CD8-positive, alpha-beta memory T cell (primary cell): ENCODE measurements at regions not wholly inside any gene's neighbourhood (a gene's known extent, or its start where the extent isn't known, plus 50 kb on each side); places are given as distances from the start of the nearest gene placed in this dataset.

Experiments used
- CTCF ChIA-PET: fragments of 350-600 bp; sonication (Branson Sonifier 250); formaldehyde crosslinking; loops from one replicate; lab custom pipeline; 2021; ENCODE audit warnings: antibody characterized with exemption; lab: Charles Lee
- POLR2A ChIA-PET: fragments of 350-600 bp; sonication (Branson Sonifier 250); formaldehyde crosslinking; loops from one replicate; lab custom pipeline; 2021; ENCODE audit warnings: antibody characterized with exemption; lab: Charles Lee
- DNase-seq, 5 donors: peaks; one replicate each; pipeline versions ENCODE4 v3.0.0 to v3.0.0-alpha.2; 2020 to 2022; ENCODE audit warnings: mixed read lengths in 1 of 5
- H3K27ac ChIP-seq: one replicate; pipeline ENCODE4 v1.7.0; 2013; ENCODE audit warnings: low read depth, mild to moderate bottlenecking, low read length, moderate library complexity
- H3K27me3 ChIP-seq: 2 replicates; pipeline ENCODE4 v1.7.0; 2013; ENCODE audit warnings: low read length, mild to moderate bottlenecking; ENCODE audit not compliant: insufficient read depth, poor library complexity, severe bottlenecking
- H3K36me3 ChIP-seq: 2 replicates; pipeline ENCODE4 v1.7.0; 2013; ENCODE audit warnings: mild to moderate bottlenecking, low read length, moderate library complexity; ENCODE audit not compliant: insufficient read depth
- H3K4me1 ChIP-seq: 2 replicates; pipeline ENCODE4 v1.7.0; 2013; ENCODE audit warnings: mild to moderate bottlenecking, low read length, moderate library complexity; ENCODE audit not compliant: insufficient read depth
- H3K4me3 ChIP-seq: 2 replicates; pipeline ENCODE4 v1.7.0; 2013; ENCODE audit warnings: mild to moderate bottlenecking, low read length
- H3K9me3 ChIP-seq: 2 replicates; pipeline ENCODE4 v1.7.0; 2013; ENCODE audit warnings: mild to moderate bottlenecking, low read length
- H3K27ac Mint-ChIP-seq, 8 donors: one replicate each; pipeline ENCODE4 v1.8.0; 2020 to 2021; ENCODE audit warnings: mixed read lengths in 8 of 8, mild to moderate bottlenecking in 6 of 8, inconsistent platforms in 3 of 8, moderate library complexity in 3 of 8
- H3K27me3 Mint-ChIP-seq, 2 donors: one replicate each; pipeline ENCODE4 v1.8.0; 2020 to 2021; ENCODE audit warnings: mixed read lengths in 2 of 2, mild to moderate bottlenecking in 1 of 2, moderate library complexity in 1 of 2
- H3K36me3 Mint-ChIP-seq, 3 donors: one replicate each; pipeline ENCODE4 v1.8.0; 2020 to 2021; ENCODE audit warnings: mixed read lengths in 3 of 3, inconsistent platforms in 1 of 3, mild to moderate bottlenecking in 1 of 3
- H3K4me1 Mint-ChIP-seq, 3 donors: one replicate each; pipeline ENCODE4 v1.8.0; 2020 to 2021; ENCODE audit warnings: mixed read lengths in 3 of 3, inconsistent platforms in 1 of 3, mild to moderate bottlenecking in 1 of 3
- H3K4me3 Mint-ChIP-seq, 7 donors: one replicate each; pipeline ENCODE4 v1.8.0; 2020 to 2021; ENCODE audit warnings: mixed read lengths in 7 of 7, mild to moderate bottlenecking in 6 of 7, moderate library complexity in 4 of 7, inconsistent platforms in 2 of 7
- H3K9me3 Mint-ChIP-seq, 5 donors: one replicate each; pipeline ENCODE4 v1.8.0; 2020 to 2022; ENCODE audit warnings: mixed read lengths in 5 of 5, mild to moderate bottlenecking in 3 of 5, moderate library complexity in 2 of 5, inconsistent platforms in 1 of 5

DNA sequence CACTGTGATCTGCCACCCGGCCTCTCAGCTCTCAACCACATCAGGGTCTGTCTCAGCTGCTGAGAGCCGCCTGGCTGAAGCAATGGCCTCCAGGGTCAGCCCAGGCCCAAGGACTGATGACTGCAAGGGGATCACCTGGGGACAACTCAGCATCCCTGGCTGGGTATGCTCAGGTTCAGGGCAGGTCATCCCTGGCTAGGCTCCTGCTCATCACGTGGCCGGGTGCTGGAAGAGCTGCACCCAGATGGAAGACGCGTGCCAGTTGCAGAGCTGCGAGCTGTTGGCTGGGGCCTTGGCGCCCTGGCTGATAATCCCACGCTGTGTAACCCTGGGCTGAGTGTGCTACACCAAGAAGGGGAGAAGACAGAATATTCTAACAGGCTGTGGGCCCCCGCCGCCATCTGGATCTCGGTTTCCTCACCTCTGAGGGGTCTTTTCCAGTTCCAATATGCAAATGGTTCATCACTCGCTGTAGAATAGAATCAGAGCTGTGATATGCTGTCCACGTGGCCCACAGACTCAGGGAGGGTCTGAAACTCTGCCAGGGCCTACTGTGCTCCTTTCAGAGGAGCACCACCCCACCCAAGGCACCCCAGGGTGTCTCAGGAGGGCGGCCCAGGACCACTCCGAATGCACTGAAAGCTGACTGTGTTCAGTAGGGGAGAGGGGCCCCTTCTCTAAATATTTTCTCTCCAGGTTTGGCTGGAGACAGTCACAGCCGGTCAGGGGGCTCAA lies 338.8 kb downstream of the BCOR start:
- Histone ChIP-seq H3K9me3 (no peaks in the 10 kb centered on the region), H3K4me1 (no peaks in the 10 kb centered on the region), H3K36me3 (no peaks in the 10 kb centered on the region), H3K4me3 (no peak overlapping the region), H3K27me3 (no peaks in the 10 kb centered on the region), H3K27ac (no peak overlapping the region)
- POLR2A ChIA-PET: interaction anchor here (0.7 kb wide), 1 partner anchor 1424 kb away, joined by 3 read pairs; no protein-coding TSS in a partner anchor
- Mint-ChIP-seq H3K27ac (peak overlapping the region in 1 of 8 donors; percentile 1), H3K4me3 (no peak overlapping the region), H3K27me3 (peaks cover 0 to 12% of the 10 kb centered on the region in 2 donors), H3K36me3 (no peaks in the 10 kb centered on the region), H3K4me1 (peaks cover 0 to 3% (median 0%) of the 10 kb centered on the region in 3 donors), H3K9me3 (no peaks in the 10 kb centered on the region)
- no peak for DNase-seq
- CTCF ChIA-PET: no interaction called here

DNA sequence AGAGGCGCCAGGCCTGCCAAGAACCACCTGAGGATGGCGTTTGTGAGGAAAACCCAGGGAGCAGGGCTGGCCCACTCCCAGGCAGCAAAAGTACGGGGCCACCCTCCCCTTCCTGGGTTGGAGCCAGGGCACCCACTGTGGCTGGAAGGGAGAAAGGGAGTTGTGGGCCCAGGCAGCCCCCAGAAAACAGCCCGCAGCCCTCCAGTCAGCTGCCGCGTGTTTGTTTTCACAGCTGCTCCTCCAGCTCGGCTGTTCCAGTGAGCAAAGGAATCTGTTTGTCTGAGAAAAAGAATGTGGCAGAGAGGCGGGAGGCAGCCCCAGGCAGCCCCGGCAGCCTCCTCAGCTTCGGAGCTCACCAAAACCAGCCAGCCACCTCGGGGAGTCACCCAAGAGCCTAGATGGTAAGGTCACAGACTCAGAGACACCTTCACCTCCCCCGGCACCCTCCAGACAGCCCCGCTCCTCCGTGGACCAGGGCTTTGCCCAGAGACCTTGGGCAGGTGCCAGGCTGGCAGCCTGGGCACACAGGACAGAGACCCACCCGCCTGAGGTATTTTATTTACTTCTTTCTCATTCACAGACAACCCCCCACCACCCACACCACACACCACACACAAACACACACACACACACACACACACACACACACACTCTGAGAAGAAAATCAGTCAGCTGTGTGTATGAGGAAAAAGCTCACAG lies 338.1 kb downstream of the BCOR start:
- H3K36me3 Mint-ChIP-seq: no peaks in the 10 kb centered on the region
- no peak for DNase-seq
- CTCF ChIA-PET: no interaction called here
- H3K4me1 Mint-ChIP-seq: peaks cover 0 to 3% (median 0%) of the 10 kb centered on the region in 3 donors
- H3K36me3 ChIP-seq: no peaks in the 10 kb centered on the region
- H3K9me3 ChIP-seq: no peaks in the 10 kb centered on the region
- H3K27ac ChIP-seq: no peak overlapping the region
- no peak overlapping the region for H3K4me3 ChIP-seq
- H3K27me3 Mint-ChIP-seq: peaks cover 0 to 12% of the 10 kb centered on the region in 2 donors
- H3K9me3 Mint-ChIP-seq: no peaks in the 10 kb centered on the region
- H3K27me3 ChIP-seq: no peaks in the 10 kb centered on the region
- no peaks in the 10 kb centered on the region for H3K4me1 ChIP-seq
- H3K4me3 Mint-ChIP-seq: no peak overlapping the region
- POLR2A ChIA-PET: no interaction called here
- H3K27ac Mint-ChIP-seq: no peak overlapping the region

DNA sequence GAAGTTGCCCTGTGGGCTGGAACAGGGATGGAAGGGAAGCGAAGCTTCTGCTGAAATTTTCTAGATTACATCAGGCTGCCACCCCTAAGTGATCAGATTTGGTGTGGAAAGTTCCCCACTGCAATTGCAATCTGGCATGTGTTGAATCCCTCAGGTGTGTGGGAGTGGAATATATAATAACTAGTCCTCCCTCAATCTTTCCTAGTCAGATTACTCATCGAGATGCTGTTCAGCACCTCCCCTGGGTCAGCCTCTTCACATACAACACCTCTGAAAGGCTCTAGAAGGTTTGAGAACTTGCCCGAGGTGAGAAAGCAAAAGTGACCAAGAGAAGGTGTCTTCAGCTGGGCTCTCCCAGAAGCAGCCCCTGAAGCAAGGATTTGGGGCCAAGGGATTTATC lies 336.8 kb downstream of the BCOR start:
- Mint-ChIP-seq H3K27ac (peak overlapping the region in 3 of 8 donors; percentile 2 to 65 (median 44)), H3K9me3 (no peaks in the 10 kb centered on the region), H3K36me3 (no peaks in the 10 kb centered on the region), H3K27me3 (peaks cover 0 to 14% of the 10 kb centered on the region in 2 donors), H3K4me1 (peaks cover 5 to 9% (median 6%) of the 10 kb centered on the region in 3 donors), H3K4me3 (no peak overlapping the region)
- no peaks in the 10 kb centered on the region for H3K27me3 ChIP-seq
- H3K27ac ChIP-seq: no peak overlapping the region
- H3K4me1 ChIP-seq: peaks cover 6% of the 10 kb centered on the region
- no peak for DNase-seq
- H3K4me3 ChIP-seq: no peak overlapping the region
- H3K9me3 ChIP-seq: no peaks in the 10 kb centered on the region
- ChIA-PET CTCF (no interaction called here), POLR2A (no interaction called here)
- H3K36me3 ChIP-seq: no peaks in the 10 kb centered on the region

DNA sequence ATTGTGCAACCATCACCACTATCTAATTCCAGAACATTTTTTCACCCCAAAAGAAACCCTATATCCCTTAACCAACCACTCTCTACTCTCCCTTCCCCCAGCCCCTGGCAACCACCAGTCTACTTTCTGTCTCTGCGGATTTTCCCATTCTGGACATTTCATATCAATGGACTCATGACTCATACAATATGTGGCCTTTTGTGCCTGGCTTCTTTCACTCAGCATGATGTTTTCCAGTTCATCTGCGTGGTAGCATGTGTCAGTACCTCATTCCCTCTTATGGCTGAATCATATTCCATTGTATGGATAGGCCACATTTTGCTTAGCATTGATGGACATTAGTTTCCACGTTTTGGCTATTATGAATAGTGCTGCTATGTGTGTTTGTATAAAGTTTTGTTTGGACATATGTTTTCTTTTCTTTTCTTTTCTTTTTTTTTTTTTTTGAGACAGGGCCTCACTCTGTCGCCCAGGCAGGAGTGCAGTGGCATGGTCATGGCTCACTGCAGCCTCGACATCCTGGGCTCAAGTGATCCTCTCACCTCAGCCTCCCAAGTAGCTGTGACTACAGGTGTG lies 335.4 kb downstream of the BCOR start:
- H3K27ac ChIP-seq: no peak overlapping the region

DNA sequence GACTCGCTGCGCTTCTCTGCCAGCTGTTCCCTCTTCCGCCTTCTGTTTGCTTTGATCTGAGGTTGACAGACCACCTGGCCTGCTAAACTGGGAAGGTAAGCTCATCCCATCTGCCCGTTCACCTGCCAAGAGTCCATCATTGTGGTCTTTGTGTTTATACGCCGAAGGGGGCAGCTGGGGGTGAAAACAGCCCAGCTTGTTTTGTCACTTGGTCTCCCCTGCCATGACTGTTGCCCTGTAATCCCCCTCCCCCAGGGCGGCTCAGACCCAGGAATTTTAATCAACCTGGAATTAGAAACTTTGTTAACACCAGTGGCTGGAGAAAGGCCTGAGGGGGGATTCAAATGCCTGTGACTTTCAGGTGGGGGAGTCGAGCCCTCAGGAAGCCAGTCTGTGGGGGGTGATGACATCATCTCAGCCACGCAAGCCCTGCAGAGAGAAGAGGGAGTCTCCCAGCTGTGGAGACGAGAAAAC lies 333.3 kb downstream of the BCOR start:
- H3K27me3 Mint-ChIP-seq: peaks cover 0 to 20% of the 10 kb centered on the region in 2 donors
- H3K27ac Mint-ChIP-seq: peak overlapping the region in 2 of 8 donors; percentile 11 to 22
- H3K9me3 ChIP-seq: no peaks in the 10 kb centered on the region
- POLR2A ChIA-PET: no interaction called here
- H3K36me3 ChIP-seq: no peaks in the 10 kb centered on the region
- H3K4me1 ChIP-seq: peaks cover 15% of the 10 kb centered on the region
- no peak overlapping the region for H3K4me3 ChIP-seq
- DNase-seq: no peak
- H3K27ac ChIP-seq: no peak overlapping the region
- H3K9me3 Mint-ChIP-seq: no peaks in the 10 kb centered on the region
- peaks cover 15 to 21% (median 17%) of the 10 kb centered on the region in 3 donors for H3K4me1 Mint-ChIP-seq
- H3K27me3 ChIP-seq: no peaks in the 10 kb centered on the region
- H3K36me3 Mint-ChIP-seq: no peaks in the 10 kb centered on the region
- CTCF ChIA-PET: interaction anchor here (0.8 kb wide), 1 partner anchor 334 kb away, joined by 3 read pairs; the partner anchor contains the start of gene BCOR
- H3K4me3 Mint-ChIP-seq: no peak overlapping the region

More for the DNA sequence above, 335.4 kb downstream of the BCOR start:
- H3K4me3 Mint-ChIP-seq: peak overlapping the region in 1 of 7 donors; percentile 2
- ChIA-PET POLR2A (no interaction called here), CTCF (no interaction called here)
- Histone ChIP-seq H3K27me3 (no peaks in the 10 kb centered on the region), H3K9me3 (no peaks in the 10 kb centered on the region), H3K4me1 (peaks cover 15% of the 10 kb centered on the region), H3K4me3 (no peak overlapping the region), H3K36me3 (no peaks in the 10 kb centered on the region)
- no peak for DNase-seq
- peaks cover 14 to 17% (median 15%) of the 10 kb centered on the region in 3 donors for H3K4me1 Mint-ChIP-seq
- no peaks in the 10 kb centered on the region for H3K36me3 Mint-ChIP-seq
- H3K27me3 Mint-ChIP-seq: peaks cover 0 to 14% of the 10 kb centered on the region in 2 donors
- H3K27ac Mint-ChIP-seq: no peak overlapping the region
- no peaks in the 10 kb centered on the region for H3K9me3 Mint-ChIP-seq

DNA sequence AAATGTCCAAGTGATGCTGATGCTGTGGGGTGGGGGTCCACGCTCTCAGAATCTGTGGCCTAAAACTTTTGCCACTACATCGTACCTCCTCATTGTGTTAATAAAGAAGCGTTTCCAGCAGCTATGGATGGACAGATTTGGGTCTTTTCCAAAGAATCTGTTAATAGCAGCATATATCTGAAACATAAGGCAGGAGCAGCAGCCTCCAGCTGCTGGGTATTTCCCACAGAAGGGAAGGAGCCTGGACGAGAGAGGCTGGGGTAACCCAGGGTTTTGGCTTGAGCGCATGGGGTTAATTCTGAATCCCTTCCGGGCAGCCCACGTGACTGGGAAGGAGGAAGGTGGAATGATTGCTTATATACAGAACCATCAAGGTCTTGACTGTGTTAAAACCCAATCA lies 332.4 kb downstream of the BCOR start:
- Histone ChIP-seq H3K4me1 (peaks cover 15% of the 10 kb centered on the region), H3K27me3 (no peaks in the 10 kb centered on the region), H3K27ac (no peak overlapping the region), H3K9me3 (no peaks in the 10 kb centered on the region), H3K36me3 (no peaks in the 10 kb centered on the region), H3K4me3 (no peak overlapping the region)
- peaks cover 17 to 25% (median 18%) of the 10 kb centered on the region in 3 donors for H3K4me1 Mint-ChIP-seq
- H3K4me3 Mint-ChIP-seq: peak overlapping the region in 2 of 7 donors; percentile 28 to 68
- peaks cover 0 to 21% of the 10 kb centered on the region in 2 donors for H3K27me3 Mint-ChIP-seq
- no peaks in the 10 kb centered on the region for H3K9me3 Mint-ChIP-seq
- ChIA-PET CTCF (no interaction called here), POLR2A (no interaction called here)
- peak overlapping the region; percentile 90 to 99 (median 94) for H3K27ac Mint-ChIP-seq
- no peaks in the 10 kb centered on the region for H3K36me3 Mint-ChIP-seq
- DNase-seq: no peak

DNA sequence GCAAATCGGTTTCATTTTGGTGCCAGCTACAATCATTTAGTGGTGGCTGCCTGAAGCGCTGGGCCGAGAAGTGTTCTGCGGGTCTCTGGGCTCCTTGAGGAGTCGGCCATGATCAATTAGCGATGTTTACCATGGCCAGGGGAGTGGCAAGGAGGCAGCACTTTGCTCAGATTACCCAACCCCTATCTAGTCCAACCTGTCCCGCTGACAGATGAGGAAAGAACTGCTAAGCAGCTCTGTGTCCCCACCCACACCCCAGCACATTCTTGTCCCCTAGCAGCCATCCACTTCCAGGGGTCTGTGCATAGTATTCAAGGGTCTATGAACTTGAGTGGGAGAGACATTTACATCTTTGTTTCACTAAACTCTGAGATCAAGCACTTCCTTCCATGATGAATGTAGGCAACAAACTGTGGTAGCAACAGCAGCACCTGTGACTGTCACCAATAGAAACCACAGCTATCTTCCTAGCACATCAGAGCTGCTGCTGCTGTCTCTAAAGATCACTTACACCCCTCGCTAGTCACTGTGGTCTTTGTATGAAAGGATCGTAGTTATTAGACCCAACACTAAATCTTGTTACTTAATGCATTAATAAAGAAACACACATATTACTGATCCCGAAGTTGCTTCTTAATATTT lies 331.6 kb downstream of the BCOR start:
- POLR2A ChIA-PET: interaction anchor here (0.6 kb wide), 1 partner anchor 18 kb away, joined by 4 read pairs; no protein-coding TSS in a partner anchor
- Histone ChIP-seq H3K4me1 (peaks cover 23% of the 10 kb centered on the region), H3K27me3 (no peaks in the 10 kb centered on the region), H3K27ac (peak overlapping the region; percentile 52), H3K9me3 (no peaks in the 10 kb centered on the region), H3K36me3 (no peaks in the 10 kb centered on the region), H3K4me3 (peak overlapping the region; percentile 39)
- CTCF ChIA-PET: no interaction called here
- Mint-ChIP-seq H3K27ac (peak overlapping the region; percentile 90 to 99 (median 94)), H3K27me3 (peaks cover 0 to 20% of the 10 kb centered on the region in 2 donors), H3K4me1 (peaks cover 22 to 34% (median 25%) of the 10 kb centered on the region in 3 donors), H3K36me3 (no peaks in the 10 kb centered on the region), H3K4me3 (peak overlapping the region; percentile 28 to 72 (median 61)), H3K9me3 (no peaks in the 10 kb centered on the region)
- DNase-seq: peak in 3 of 5 donors; percentile 31 to 60 (median 44)
